Gastrocnemius medialis (tissue), 4 donors: ENCODE measurements at regions not wholly inside any gene's neighbourhood (a gene's known extent, or its start where the extent isn't known, plus 50 kb on each side); places are given as distances from the start of the nearest gene placed in this dataset.

Experiments
- ATAC-seq, 2 donors: fragments of 150-250 bp; one replicate each; pipeline ENCODE4 v1.9.1; 2016
- DNase-seq, 2 donors: peaks; one replicate each; pipeline ENCODE4 v3.0.0-alpha.2; 2019
- H3K27ac ChIP-seq, 4 donors: fragments of 200-600 bp; sonication (generic); 1 replicate in 1 of 4; 2 replicates in 3 of 4; pipeline ENCODE4 v1.5.1; 2016 to 2018; ENCODE audit warnings: mild to moderate bottlenecking in 2 of 4, moderate library complexity in 1 of 4
- H3K27me3 ChIP-seq, 3 donors: fragments of 200-600 bp; sonication (generic) in 2 of 3; 1 replicate in 1 of 3; 2 replicates in 2 of 3; pipeline versions ENCODE4 v1.5.1 to v1.6.0; 2016 to 2019; ENCODE audit warnings: mild to moderate bottlenecking in 1 of 3, moderate library complexity in 1 of 3
- H3K36me3 ChIP-seq, 2 donors: fragments of 200-600 bp; sonication (generic) in 1 of 2; one replicate each; pipeline ENCODE4 v1.5.1; 2017 to 2018
- H3K4me1 ChIP-seq, 2 donors: fragments of 200-600 bp; sonication (generic) in 1 of 2; one replicate each; pipeline ENCODE4 v1.5.1; 2016 to 2017; ENCODE audit warnings: mild to moderate bottlenecking in 2 of 2
- H3K4me3 ChIP-seq, 4 donors: fragments of 200-600 bp; sonication (generic) in 3 of 4; 1 replicate in 1 of 4; 2 replicates in 3 of 4; pipeline ENCODE4 v1.5.1; 2016 to 2019; ENCODE audit warnings: mild to moderate bottlenecking in 2 of 4
- H3K9me3 ChIP-seq, 3 donors: fragments of 200-600 bp; sonication (generic) in 2 of 3; 1 replicate in 1 of 3; 2 replicates in 2 of 3; pipeline ENCODE4 v1.5.1; 2016 to 2019
- POLR2A ChIP-seq, 2 donors: fragments of 450-650 bp; IDR thresholded peaks; one replicate each; pipeline ENCODE4 v1.6.1; 2017; ENCODE audit warnings: antibody characterized with exemption in 2 of 2, mild to moderate bottlenecking in 2 of 2, moderate library complexity in 2 of 2
- in situ Hi-C, 4 donors: fragments of 200-750 bp; cut with MboI; loops; one replicate each; pipeline versions ENCODE4 v1.15.0 to v1.8.0; 2017; ENCODE audit warnings: low sequenced_read_pairs in 4 of 4
- intact Hi-C: fragments of 100-400 bp; cut with DNase I; formaldehyde crosslinking; loops from one replicate; pipeline ENCODE4 v1.15.1; 2023; ENCODE audit warnings: low total_unique reads
- TF ChIP-seq, protein P1 (sequence below), 5 experiments: fragments of 450-650 bp in 3 of 5; fragments of 200-600 bp in 2 of 5; sonication (generic) in 2 of 5; IDR thresholded peaks in 4 of 5; conservative IDR thresholded peaks in 1 of 5; 1 replicate in 4 of 5; 2 replicates in 1 of 5; pipeline ENCODE4 v1.5.1; 2016 to 2019; ENCODE audit warnings: antibody characterized with exemption in 5 of 5, mild to moderate bottlenecking in 3 of 5, moderate library complexity in 3 of 5

GRCh38 chr20:11411765-11412164 lies 505.9 kb upstream of the BTBD3 start:
- ATAC-seq: no peak
- TF ChIP-seq, protein P1, sequence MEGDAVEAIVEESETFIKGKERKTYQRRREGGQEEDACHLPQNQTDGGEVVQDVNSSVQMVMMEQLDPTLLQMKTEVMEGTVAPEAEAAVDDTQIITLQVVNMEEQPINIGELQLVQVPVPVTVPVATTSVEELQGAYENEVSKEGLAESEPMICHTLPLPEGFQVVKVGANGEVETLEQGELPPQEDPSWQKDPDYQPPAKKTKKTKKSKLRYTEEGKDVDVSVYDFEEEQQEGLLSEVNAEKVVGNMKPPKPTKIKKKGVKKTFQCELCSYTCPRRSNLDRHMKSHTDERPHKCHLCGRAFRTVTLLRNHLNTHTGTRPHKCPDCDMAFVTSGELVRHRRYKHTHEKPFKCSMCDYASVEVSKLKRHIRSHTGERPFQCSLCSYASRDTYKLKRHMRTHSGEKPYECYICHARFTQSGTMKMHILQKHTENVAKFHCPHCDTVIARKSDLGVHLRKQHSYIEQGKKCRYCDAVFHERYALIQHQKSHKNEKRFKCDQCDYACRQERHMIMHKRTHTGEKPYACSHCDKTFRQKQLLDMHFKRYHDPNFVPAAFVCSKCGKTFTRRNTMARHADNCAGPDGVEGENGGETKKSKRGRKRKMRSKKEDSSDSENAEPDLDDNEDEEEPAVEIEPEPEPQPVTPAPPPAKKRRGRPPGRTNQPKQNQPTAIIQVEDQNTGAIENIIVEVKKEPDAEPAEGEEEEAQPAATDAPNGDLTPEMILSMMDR (IDR thresholded peaks at IDR 0.05 in 4 of 5, conservative IDR thresholded peaks at IDR 0.05 in 1 of 5): no peak
- no peak for TF ChIP-seq POLR2A (IDR thresholded peaks at IDR 0.05)

DNA sequence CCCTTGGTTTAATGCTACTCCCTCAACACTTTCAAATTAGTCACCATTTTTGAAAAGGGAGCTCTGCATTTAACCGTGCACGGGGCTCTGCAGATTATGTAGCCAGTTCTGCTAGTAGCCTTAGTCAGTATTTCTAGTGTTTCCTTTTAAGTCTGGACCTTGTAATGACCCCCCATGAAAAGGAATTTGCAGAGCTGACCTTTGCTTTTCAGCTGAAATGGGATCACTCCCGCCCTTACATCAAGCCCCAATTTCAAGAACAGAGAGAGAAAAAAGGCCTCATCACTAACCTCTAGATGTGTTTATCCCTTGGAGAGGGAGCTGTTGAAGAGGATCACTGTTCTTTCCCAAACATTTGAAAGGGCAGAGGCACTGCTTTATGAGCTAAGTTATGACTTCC lies 490.7 kb upstream of the BTBD3 start:
- peaks cover 0 to 2% of the 10 kb centered on the region in 2 donors for H3K36me3 ChIP-seq
- in situ Hi-C loops: no loop called here
- H3K9me3 ChIP-seq: no peaks in the 10 kb centered on the region
- ATAC-seq (no peak), DNase-seq (no peak)
- intact Hi-C loops: no loop called here
- no peak overlapping the region for H3K4me3 ChIP-seq
- no peak overlapping the region for H3K27ac ChIP-seq
- TF ChIP-seq, protein P1 (IDR thresholded peaks at IDR 0.05 in 4 of 5, conservative IDR thresholded peaks at IDR 0.05 in 1 of 5): no peak
- no peak for TF ChIP-seq POLR2A (IDR thresholded peaks at IDR 0.05)
- no peaks in the 10 kb centered on the region for H3K27me3 ChIP-seq
- peaks cover 0 to 9% of the 10 kb centered on the region in 2 donors for H3K4me1 ChIP-seq

More at GRCh38 chr20:11411765-11412164, 505.9 kb upstream of the BTBD3 start:
- Histone ChIP-seq H3K27me3 (no peaks in the 10 kb centered on the region), H3K4me1 (no peaks in the 10 kb centered on the region), H3K4me3 (no peak overlapping the region), H3K36me3 (no peaks in the 10 kb centered on the region), H3K9me3 (no peaks in the 10 kb centered on the region), H3K27ac (no peak overlapping the region)
- in situ Hi-C loops: no loop called here
- intact Hi-C loops: no loop called here
- DNase-seq: no peak

DNA sequence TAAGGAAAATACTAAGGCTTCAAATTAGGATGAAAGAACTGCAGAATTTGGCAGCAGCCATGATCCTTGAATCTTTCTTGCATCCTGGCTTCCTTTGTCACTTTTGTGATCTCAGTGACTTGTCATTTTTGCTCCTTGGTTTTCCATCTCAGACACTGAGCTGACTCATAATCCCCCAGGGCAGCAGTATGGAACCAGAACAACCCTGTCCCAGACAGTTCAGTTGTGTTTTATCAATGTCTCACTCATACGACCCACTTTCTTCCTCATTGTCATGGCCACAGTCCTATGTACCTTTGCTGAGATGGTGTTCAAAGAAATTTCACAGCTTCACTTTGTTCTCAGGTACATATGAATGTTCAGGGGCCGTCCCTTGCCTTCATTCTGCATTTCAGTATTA lies 488.5 kb upstream of the BTBD3 start:
- Histone ChIP-seq H3K4me1 (peaks cover 0 to 9% of the 10 kb centered on the region in 2 donors), H3K27me3 (no peaks in the 10 kb centered on the region), H3K4me3 (no peak overlapping the region), H3K9me3 (no peaks in the 10 kb centered on the region), H3K27ac (no peak overlapping the region), H3K36me3 (peaks cover 0 to 2% of the 10 kb centered on the region in 2 donors)
- intact Hi-C loops: no loop called here
- in situ Hi-C loops: no loop called here
- no peak for DNase-seq
- TF ChIP-seq, protein P1 (IDR thresholded peaks at IDR 0.05 in 4 of 5, conservative IDR thresholded peaks at IDR 0.05 in 1 of 5): no peak
- no peak for TF ChIP-seq POLR2A (IDR thresholded peaks at IDR 0.05)
- no peak for ATAC-seq

DNA sequence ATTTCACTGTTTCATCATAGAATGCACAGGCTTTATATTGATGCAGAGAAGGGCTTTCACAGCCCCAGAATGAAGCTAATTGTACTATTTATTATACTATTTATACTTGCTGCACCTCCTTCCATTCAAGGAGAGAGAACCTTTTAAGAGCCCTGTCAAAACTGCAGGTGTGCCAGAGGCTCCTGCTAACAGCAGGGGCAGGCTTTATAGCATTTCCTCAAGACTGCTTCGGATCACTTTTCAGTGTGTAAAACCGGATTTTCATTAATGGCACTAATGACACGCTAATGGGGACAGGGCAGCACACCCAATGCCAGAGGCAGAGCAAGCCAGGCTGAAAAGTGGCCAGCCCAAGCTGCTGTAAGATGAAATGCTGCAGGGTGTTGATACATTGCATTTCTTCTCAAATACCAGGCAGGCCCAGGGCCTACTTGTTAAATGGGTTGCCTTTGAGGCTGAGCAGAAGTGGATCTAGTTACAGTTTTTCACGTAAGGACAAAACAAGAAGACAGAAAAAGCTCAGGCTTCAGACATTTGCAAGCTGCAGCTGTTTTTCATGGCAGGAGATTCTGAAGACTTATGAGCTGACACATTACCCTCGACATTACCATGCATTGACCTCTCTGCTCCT lies 487.7 kb upstream of the BTBD3 start:
- Histone ChIP-seq H3K4me1 (peaks cover 0 to 12% of the 10 kb centered on the region in 2 donors), H3K27ac (no peak overlapping the region), H3K9me3 (no peaks in the 10 kb centered on the region), H3K27me3 (no peaks in the 10 kb centered on the region), H3K36me3 (peaks cover 0 to 2% of the 10 kb centered on the region in 2 donors), H3K4me3 (no peak overlapping the region)
- DNase-seq (no peak), ATAC-seq (no peak)
- intact Hi-C loops: no loop called here
- TF ChIP-seq, protein P1 (IDR thresholded peaks at IDR 0.05 in 4 of 5, conservative IDR thresholded peaks at IDR 0.05 in 1 of 5): no peak
- no peak for TF ChIP-seq POLR2A (IDR thresholded peaks at IDR 0.05)
- in situ Hi-C loops: no loop called here

DNA sequence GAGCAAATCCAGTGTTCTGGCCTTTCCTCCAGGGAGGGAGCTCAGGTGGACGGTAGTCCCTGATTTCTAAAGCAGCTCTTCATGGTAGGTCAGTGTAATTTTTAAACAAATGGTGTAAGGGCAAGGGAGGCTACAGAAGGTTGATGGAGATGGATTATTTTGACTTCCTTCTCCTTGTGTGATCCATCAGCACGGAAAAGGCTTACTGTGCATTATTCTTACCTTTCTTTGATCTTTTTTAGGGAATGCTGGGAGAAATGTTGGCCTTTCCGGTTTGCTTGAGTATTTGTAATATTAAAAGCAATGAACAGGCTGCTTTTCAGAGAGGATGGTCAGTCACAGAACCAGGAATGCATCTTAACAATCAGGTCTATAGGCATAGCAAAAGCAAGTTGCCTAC lies 487.0 kb upstream of the BTBD3 start:
- no peak for TF ChIP-seq POLR2A (IDR thresholded peaks at IDR 0.05)
- TF ChIP-seq, protein P1 (IDR thresholded peaks at IDR 0.05 in 4 of 5, conservative IDR thresholded peaks at IDR 0.05 in 1 of 5): no peak
- H3K9me3 ChIP-seq: no peaks in the 10 kb centered on the region
- H3K27me3 ChIP-seq: no peaks in the 10 kb centered on the region
- in situ Hi-C loops (no loop called here), intact Hi-C loops (no loop called here)
- DNase-seq (no peak), ATAC-seq (no peak)
- peaks cover 0 to 2% of the 10 kb centered on the region in 2 donors for H3K36me3 ChIP-seq
- no peak overlapping the region for H3K27ac ChIP-seq
- no peak overlapping the region for H3K4me3 ChIP-seq
- H3K4me1 ChIP-seq: peaks cover 0 to 12% of the 10 kb centered on the region in 2 donors
